HFF-Myc (cell line): ENCODE measurements at regions not wholly inside any gene's neighbourhood (a gene's known extent, or its start where the extent isn't known, plus 50 kb on each side); places are given as distances from the start of the nearest gene placed in this dataset.
A peak's percentile ranks its signal among the peaks of the same experiment; 100 is the strongest.

ENCODE experiments used
- DNase-seq: peaks from one replicate; pipeline ENCODE4 v3.0.0-alpha.2; 2011; ENCODE audit warnings: low read depth; ENCODE audit errors: extremely low read depth
- H3K4me3 ChIP-seq: replicated peaks from 2 replicates; pipeline ENCODE4 v1.5.1; 2011; ENCODE audit warnings: low read depth, mild to moderate bottlenecking, control low read depth, low read length
- TF ChIP-seq, protein P1 (sequence below): IDR thresholded peaks from 2 replicates; pipeline ENCODE4 v1.5.1; 2012; ENCODE audit warnings: mild to moderate bottlenecking, low read depth, low read length, control low read depth; ENCODE audit errors: missing control alignments

DNA sequence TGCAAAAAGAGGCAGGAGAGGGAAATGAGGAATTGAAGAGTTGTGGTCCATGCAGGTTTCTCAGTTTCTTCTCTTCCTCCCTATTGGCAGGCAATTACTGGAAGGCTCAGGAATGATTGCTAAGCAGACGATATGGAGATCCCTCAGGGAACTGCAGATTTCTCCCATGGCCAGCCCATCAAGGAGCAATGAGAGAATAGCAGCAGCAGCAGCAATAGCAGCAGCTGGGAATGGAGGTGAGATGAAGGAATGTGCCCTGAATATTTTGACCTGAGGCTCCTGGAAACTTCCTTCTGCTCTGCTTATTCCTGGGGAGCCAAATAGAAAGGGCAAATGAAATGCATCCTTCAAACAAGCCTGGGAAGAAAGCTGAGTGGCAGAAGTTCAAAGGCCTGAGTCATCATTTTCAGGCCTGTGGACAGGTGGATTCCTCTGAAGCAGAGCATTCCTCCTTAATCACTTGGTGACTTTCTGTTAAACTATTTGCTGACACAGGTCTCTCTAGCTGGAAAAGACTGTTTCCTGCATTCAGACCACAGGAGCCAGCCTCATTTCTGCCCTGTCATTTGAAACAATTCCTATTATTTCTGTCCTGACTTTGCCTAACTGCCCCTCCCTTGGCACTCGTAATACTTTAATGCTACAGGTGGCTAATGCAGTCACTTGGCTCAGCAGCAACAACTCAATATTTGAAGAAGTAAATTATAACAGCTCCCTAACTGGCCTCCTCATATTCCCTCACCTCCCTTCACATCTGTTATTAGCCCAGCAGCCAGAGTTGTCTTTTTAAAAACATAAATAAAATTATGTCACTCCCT is 146.9 kb upstream of the GADL1 start:
- DNase-seq = peak; percentile 37
- TF ChIP-seq, protein P1, sequence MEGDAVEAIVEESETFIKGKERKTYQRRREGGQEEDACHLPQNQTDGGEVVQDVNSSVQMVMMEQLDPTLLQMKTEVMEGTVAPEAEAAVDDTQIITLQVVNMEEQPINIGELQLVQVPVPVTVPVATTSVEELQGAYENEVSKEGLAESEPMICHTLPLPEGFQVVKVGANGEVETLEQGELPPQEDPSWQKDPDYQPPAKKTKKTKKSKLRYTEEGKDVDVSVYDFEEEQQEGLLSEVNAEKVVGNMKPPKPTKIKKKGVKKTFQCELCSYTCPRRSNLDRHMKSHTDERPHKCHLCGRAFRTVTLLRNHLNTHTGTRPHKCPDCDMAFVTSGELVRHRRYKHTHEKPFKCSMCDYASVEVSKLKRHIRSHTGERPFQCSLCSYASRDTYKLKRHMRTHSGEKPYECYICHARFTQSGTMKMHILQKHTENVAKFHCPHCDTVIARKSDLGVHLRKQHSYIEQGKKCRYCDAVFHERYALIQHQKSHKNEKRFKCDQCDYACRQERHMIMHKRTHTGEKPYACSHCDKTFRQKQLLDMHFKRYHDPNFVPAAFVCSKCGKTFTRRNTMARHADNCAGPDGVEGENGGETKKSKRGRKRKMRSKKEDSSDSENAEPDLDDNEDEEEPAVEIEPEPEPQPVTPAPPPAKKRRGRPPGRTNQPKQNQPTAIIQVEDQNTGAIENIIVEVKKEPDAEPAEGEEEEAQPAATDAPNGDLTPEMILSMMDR = no peak
- no peak overlapping the region for H3K4me3 ChIP-seq

DNA sequence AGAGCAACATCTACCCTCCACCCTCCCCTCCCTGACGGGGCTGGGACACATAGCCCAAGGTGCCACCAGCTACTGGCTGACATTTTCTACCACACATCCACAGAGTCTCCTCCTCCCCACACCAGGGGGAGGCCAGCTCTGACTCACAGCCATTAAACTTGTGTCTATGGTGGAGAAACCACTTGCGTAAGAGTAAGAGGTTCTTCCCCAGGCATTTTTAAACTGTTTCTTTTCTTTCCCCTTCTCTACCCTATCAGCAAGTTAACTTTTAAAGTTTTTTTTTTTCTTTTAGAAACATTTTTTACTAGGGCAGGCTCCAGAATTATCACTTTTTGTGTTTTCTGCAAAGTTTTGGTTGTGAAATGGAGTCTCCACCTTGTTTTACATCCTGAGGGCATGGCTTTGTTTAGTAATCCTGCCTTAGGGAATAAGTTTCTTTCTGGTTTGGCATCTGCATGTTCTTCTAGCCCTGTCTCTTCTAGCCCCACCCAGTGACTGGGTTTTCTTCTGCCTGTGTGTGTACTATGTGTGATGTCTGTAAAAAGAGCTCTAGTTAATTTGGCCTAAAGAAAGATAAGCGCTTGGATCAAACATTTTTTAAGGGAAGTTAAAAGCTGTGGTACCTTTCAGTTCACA is 148.8 kb upstream of the GADL1 start:
- no peak overlapping the region for H3K4me3 ChIP-seq
- no peak for DNase-seq
- TF ChIP-seq, protein P1 = no peak

DNA sequence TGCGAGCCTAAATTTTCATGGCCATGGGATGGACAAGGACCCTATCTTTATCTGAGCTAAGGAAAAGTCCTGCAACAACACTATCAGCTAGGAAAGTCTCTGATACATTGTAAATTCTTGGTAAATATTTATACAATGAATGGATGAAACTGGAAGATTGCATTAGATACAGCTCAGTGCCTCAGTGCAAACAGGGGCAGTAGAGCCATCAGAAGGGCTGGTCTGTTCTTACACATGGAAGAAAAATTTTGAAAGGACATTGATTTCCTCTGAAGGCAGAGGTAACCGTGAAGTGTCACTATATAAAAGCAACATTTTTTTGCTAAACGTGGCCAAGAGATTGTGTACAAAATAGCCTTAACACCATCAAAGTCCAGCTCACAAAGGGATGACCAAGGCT is 153.2 kb upstream of the GADL1 start:
- DNase-seq = no peak
- TF ChIP-seq, protein P1 = no peak
- H3K4me3 ChIP-seq = no peak overlapping the region

DNA sequence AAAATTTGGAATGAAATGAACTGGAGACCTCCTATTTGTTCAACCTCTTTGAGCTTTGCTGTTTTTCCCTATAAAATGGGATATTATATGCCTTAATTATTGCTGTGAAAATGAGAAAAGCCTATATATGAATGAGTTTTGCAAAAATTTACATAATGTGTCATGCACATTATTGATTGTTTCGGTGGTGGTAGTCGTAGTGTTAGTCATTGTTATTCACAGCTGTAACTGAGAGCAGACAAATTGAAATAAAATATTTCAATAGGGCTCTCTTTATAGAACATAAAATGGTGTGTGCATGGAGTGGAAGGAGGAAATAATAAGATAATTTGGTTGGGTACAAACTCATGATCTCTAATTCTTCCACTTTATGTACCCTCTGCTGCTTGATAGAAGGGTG is 153.7 kb upstream of the GADL1 start:
- H3K4me3 ChIP-seq = no peak overlapping the region
- no peak for DNase-seq
- TF ChIP-seq, protein P1 = no peak

DNA sequence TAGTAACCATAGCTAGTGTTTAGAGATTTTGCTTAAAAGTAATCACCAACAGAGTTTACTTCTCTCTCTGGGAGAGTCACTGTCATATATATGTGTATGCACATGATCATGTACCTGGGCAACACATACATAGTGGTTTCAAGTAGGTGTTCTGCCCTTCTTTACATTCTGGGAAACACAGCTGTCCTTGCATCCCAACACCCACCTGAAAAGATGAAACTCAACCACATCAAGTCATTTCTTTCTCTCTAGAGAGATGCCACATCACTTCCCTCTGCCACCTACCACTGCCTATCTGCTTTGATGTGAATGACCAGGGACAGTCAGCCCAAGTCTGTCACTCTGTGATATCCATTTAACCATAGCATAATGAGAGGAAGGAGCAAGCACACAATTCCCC is 155.8 kb upstream of the GADL1 start:
- no peak for DNase-seq
- no peak overlapping the region for H3K4me3 ChIP-seq
- TF ChIP-seq, protein P1 = no peak

DNA sequence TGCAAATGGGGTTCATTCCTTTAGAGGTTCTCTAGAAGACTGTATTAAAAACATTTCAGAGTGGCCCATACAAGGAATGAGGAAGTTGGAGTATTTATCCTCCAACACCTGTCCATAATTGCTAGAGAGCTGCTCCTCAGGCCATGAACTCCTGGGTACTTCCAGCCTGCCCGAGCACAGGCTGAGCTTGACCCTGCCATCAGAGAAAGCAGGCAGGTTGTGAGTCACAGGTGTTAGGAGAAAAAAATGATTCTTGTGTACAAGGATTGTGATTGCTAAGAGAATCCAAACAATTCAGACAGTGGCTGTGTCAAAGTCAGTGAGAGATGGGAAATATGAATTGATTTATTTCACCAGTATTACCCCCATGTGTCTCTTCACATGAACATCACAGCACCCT is 156.8 kb upstream of the GADL1 start:
- TF ChIP-seq, protein P1 = no peak
- DNase-seq = no peak
- H3K4me3 ChIP-seq = no peak overlapping the region
